ENCODE measurements at regions not wholly inside any gene's neighbourhood (a gene's known extent, or its start where the extent isn't known, plus 50 kb on each side); places are given as distances from the start of the nearest gene placed in this dataset.

DNA sequence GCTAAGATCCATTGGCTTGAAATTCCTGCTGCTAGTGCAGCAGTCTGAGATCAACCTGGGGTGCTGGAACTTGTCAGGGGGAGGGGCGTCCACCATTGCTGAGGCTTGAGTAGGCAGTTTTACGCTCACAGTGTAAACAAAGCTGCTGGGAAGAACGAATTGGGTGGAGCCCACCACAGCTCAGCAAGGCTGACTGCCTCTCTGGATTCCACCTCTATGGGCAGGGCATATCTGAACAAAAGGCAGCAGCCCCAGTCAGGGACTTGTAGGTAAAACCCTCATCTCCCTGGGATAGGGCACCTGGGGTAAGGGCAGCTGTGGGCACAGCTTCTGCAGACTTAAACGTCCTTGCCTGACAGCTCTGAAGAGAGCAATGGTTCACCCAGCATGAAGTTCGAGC, 191.7 kb downstream of the ALG10B start:
- no peak for TF ChIP-seq CTCF (IDR thresholded peaks at IDR 0.05)
- no peak for TF ChIP-seq POLR2A (IDR thresholded peaks at IDR 0.05)
- TF ChIP-seq POLR2AphosphoS5 (IDR thresholded peaks at IDR 0.05): no peak
